Astrocyte (in vitro differentiated cells and primary cell): ENCODE measurements at regions not wholly inside any gene's neighbourhood (a gene's known extent, or its start where the extent isn't known, plus 50 kb on each side); places are given as distances from the start of the nearest gene placed in this dataset.

ENCODE experiments used
- DNase-seq: peaks from one replicate; pipeline ENCODE4 v3.0.0-alpha.2; 2010; ENCODE audit warnings: low read depth
- FAIRE-seq: peaks from 2 replicates; lab custom pipeline; 2011; peaks lifted over from hg19 to GRCh38; lab: Jason Lieb, UNC
- H2AFZ ChIP-seq: 2 replicates; pipeline ENCODE4 v1.6.0; 2012; ENCODE audit warnings: low read depth, low read length, inconsistent platforms
- H3K27ac ChIP-seq: 2 replicates; pipeline ENCODE4 v1.5.1; 2011; ENCODE audit warnings: low read depth, low read length, inconsistent platforms
- H3K27me3 ChIP-seq: 2 replicates; pipeline ENCODE4 v1.6.0; 2011; ENCODE audit warnings: low read length, inconsistent platforms; ENCODE audit not compliant: insufficient read depth
- H3K36me3 ChIP-seq: 2 replicates; pipeline ENCODE4 v1.5.1; 2011; ENCODE audit warnings: low read length, inconsistent platforms; ENCODE audit not compliant: insufficient read depth
- H3K4me1 ChIP-seq: 2 replicates; pipeline ENCODE4 v1.5.1; 2011; ENCODE audit warnings: low read length, inconsistent platforms; ENCODE audit not compliant: insufficient read depth
- H3K4me2 ChIP-seq: 2 replicates; pipeline ENCODE4 v1.6.0; 2012; ENCODE audit warnings: low read length, inconsistent platforms
- H3K4me3 ChIP-seq: 2 replicates; pipeline ENCODE4 v1.5.1; 2011; ENCODE audit warnings: low read depth, mild to moderate bottlenecking, low read length, inconsistent platforms; ENCODE audit not compliant: insufficient read depth
- H3K79me2 ChIP-seq: 2 replicates; pipeline ENCODE4 v1.6.0; 2012; ENCODE audit warnings: mild to moderate bottlenecking, low read length, inconsistent platforms; ENCODE audit not compliant: insufficient read depth
- H3K9ac ChIP-seq: 2 replicates; pipeline ENCODE4 v1.6.0; 2012; ENCODE audit warnings: mild to moderate bottlenecking, low read length, inconsistent platforms
- H3K9me3 ChIP-seq: 2 replicates; pipeline ENCODE4 v1.5.1; 2012; ENCODE audit warnings: low read depth, mild to moderate bottlenecking, low read length, inconsistent platforms; ENCODE audit not compliant: insufficient read depth
- H4K20me1 ChIP-seq: 2 replicates; pipeline ENCODE4 v1.6.0; 2012; ENCODE audit warnings: low read length, inconsistent platforms; ENCODE audit not compliant: insufficient read depth
- H3K27ac Mint-ChIP-seq: one replicate; pipeline ENCODE4 v1.8.0; 2021; ENCODE audit warnings: mild to moderate bottlenecking, mixed read lengths; ENCODE audit not compliant: unreplicated experiment
- H3K27me3 Mint-ChIP-seq: one replicate; pipeline ENCODE4 v1.8.0; 2021; ENCODE audit warnings: low read depth, mixed read lengths; ENCODE audit not compliant: unreplicated experiment
- H3K36me3 Mint-ChIP-seq: one replicate; pipeline ENCODE4 v1.8.0; 2021; ENCODE audit warnings: low read depth, mixed read lengths; ENCODE audit not compliant: unreplicated experiment
- H3K4me1 Mint-ChIP-seq: one replicate; pipeline ENCODE4 v1.8.0; 2021; ENCODE audit warnings: low read depth, mixed read lengths; ENCODE audit not compliant: unreplicated experiment
- H3K4me3 Mint-ChIP-seq: one replicate; pipeline ENCODE4 v1.8.0; 2021; ENCODE audit warnings: mild to moderate bottlenecking, moderate library complexity, mixed read lengths; ENCODE audit not compliant: unreplicated experiment
- H3K9me3 Mint-ChIP-seq: one replicate; pipeline ENCODE4 v1.8.0; 2021; ENCODE audit warnings: mild to moderate bottlenecking, mixed read lengths; ENCODE audit not compliant: unreplicated experiment
- CTCF ChIP-seq: IDR thresholded peaks from 2 replicates; pipeline ENCODE4 v1.5.1; 2011; ENCODE audit warnings: low read depth, mild to moderate bottlenecking, inconsistent platforms, low read length, moderate library complexity; ENCODE audit not compliant: insufficient read depth
- EZH2 ChIP-seq: IDR thresholded peaks from 2 replicates; pipeline ENCODE4 v1.6.1; 2012; ENCODE audit warnings: mild to moderate bottlenecking, low read length, inconsistent platforms; ENCODE audit not compliant: insufficient read depth

- Mint-ChIP-seq H3K9me3 (peaks cover 1% of the 10 kb centered on the region), H3K27ac (no peak overlapping the region)
- no peak for DNase-seq
Measured at GRCh38 chr1:220431554-220432239, 96.2 kb upstream of the MARK1 start.

GRCh38 chr1:220430586-220430985, 97.3 kb upstream of the MARK1 start:
- H3K79me2 ChIP-seq, result no peaks in the 10 kb centered on the region
- H3K27ac ChIP-seq, result no peak overlapping the region
- H3K4me1 Mint-ChIP-seq, result peaks cover 9% of the 10 kb centered on the region
- TF ChIP-seq EZH2 (no peak), CTCF (no peak)
- no peak for FAIRE-seq
- H3K27me3 Mint-ChIP-seq, result peaks cover 4% of the 10 kb centered on the region
- no peak overlapping the region for H3K4me2 ChIP-seq
- H3K9me3 Mint-ChIP-seq, result no peaks in the 10 kb centered on the region
- H3K36me3 Mint-ChIP-seq, result no peaks in the 10 kb centered on the region
- H3K9ac ChIP-seq, result no peak overlapping the region
- H3K4me3 Mint-ChIP-seq, result no peak overlapping the region
- H3K9me3 ChIP-seq, result no peaks in the 10 kb centered on the region
- no peaks in the 10 kb centered on the region for H3K4me1 ChIP-seq
- no peaks in the 10 kb centered on the region for H3K27me3 ChIP-seq
- no peaks in the 10 kb centered on the region for H3K36me3 ChIP-seq
- H4K20me1 ChIP-seq, result no peaks in the 10 kb centered on the region
- H3K4me3 ChIP-seq, result no peak overlapping the region
- DNase-seq, result no peak
- no peak overlapping the region for H3K27ac Mint-ChIP-seq
- no peak overlapping the region for H2AFZ ChIP-seq

More at GRCh38 chr1:220431554-220432239, 96.2 kb upstream of the MARK1 start:
- no peaks in the 10 kb centered on the region for H3K36me3 Mint-ChIP-seq
- Histone ChIP-seq H3K79me2 (no peaks in the 10 kb centered on the region), H3K27me3 (no peaks in the 10 kb centered on the region), H3K9me3 (no peaks in the 10 kb centered on the region), H2AFZ (no peak overlapping the region), H3K9ac (no peak overlapping the region), H3K4me1 (no peaks in the 10 kb centered on the region), H3K27ac (no peak overlapping the region), H4K20me1 (no peaks in the 10 kb centered on the region), H3K4me2 (no peak overlapping the region), H3K36me3 (no peaks in the 10 kb centered on the region), H3K4me3 (no peak overlapping the region)
- H3K4me1 Mint-ChIP-seq, result peaks cover 9% of the 10 kb centered on the region
- H3K27me3 Mint-ChIP-seq, result peaks cover 9% of the 10 kb centered on the region
- no peak for FAIRE-seq
- TF ChIP-seq CTCF (no peak), EZH2 (no peak)
- no peak overlapping the region for H3K4me3 Mint-ChIP-seq

GRCh38 chr1:220430059-220430458, 97.9 kb upstream of the MARK1 start:
- Mint-ChIP-seq H3K4me1 (peaks cover 9% of the 10 kb centered on the region), H3K4me3 (no peak overlapping the region), H3K9me3 (no peaks in the 10 kb centered on the region), H3K36me3 (no peaks in the 10 kb centered on the region), H3K27me3 (peaks cover 3% of the 10 kb centered on the region), H3K27ac (peak overlapping the region; percentile 78)
- H3K4me2 ChIP-seq, result no peak overlapping the region
- FAIRE-seq, result no peak
- H3K27ac ChIP-seq, result no peak overlapping the region
- TF ChIP-seq EZH2, result no peak
- TF ChIP-seq CTCF, result no peak
- H4K20me1 ChIP-seq, result no peaks in the 10 kb centered on the region
- no peak overlapping the region for H3K9ac ChIP-seq
- no peaks in the 10 kb centered on the region for H3K79me2 ChIP-seq
- no peaks in the 10 kb centered on the region for H3K4me1 ChIP-seq
- peak; percentile 23 for DNase-seq
- H2AFZ ChIP-seq, result no peak overlapping the region
- H3K9me3 ChIP-seq, result no peaks in the 10 kb centered on the region
- no peaks in the 10 kb centered on the region for H3K27me3 ChIP-seq
- no peak overlapping the region for H3K4me3 ChIP-seq
- no peaks in the 10 kb centered on the region for H3K36me3 ChIP-seq
